ENCODE measurements at regions not wholly inside any gene's neighbourhood (a gene's known extent, or its start where the extent isn't known, plus 50 kb on each side); places are given as distances from the start of the nearest gene placed in this dataset.

- Histone ChIP-seq H3K9me3 (ENCODE audit: severe bottlenecking) (no peaks in the 10 kb centered on the region), H3K4me1 (ENCODE audit: insufficient read depth, poor library complexity, severe bottlenecking) (no peaks in the 10 kb centered on the region), H3K27me3 (ENCODE audit: insufficient read depth, poor library complexity, severe bottlenecking) (no peaks in the 10 kb centered on the region), H3K36me3 (ENCODE audit: low read depth) (no peaks in the 10 kb centered on the region), H3K27ac (ENCODE audit: poor library complexity, severe bottlenecking) (no peak overlapping the region), H3K4me3 (ENCODE audit: severe bottlenecking) (no peak overlapping the region)
- ATAC-seq (ENCODE audit: low read depth) = no peak
- DNase-seq (ENCODE audit: low spot score) = no peak
- no peak for TF ChIP-seq CTCF (IDR thresholded peaks at IDR 0.05; ENCODE audit: poor library complexity, severe bottlenecking)
These were observed 79.2 kb upstream of the MDM1 start for GRCh38 chr12:68411371-68411770.

GRCh38 chr12:68414988-68415387 lies 82.8 kb upstream of the MDM1 start:
- Histone ChIP-seq H3K9me3 (ENCODE audit: severe bottlenecking) (no peaks in the 10 kb centered on the region), H3K27me3 (ENCODE audit: insufficient read depth, poor library complexity, severe bottlenecking) (no peaks in the 10 kb centered on the region), H3K4me3 (ENCODE audit: severe bottlenecking) (no peak overlapping the region), H3K36me3 (ENCODE audit: low read depth) (no peaks in the 10 kb centered on the region), H3K27ac (ENCODE audit: poor library complexity, severe bottlenecking) (no peak overlapping the region), H3K4me1 (ENCODE audit: insufficient read depth, poor library complexity, severe bottlenecking) (no peaks in the 10 kb centered on the region)
- no peak for ATAC-seq (ENCODE audit: low read depth)
- no peak for DNase-seq (ENCODE audit: low spot score)
- TF ChIP-seq CTCF (IDR thresholded peaks at IDR 0.05; ENCODE audit: poor library complexity, severe bottlenecking) = no peak

- ATAC-seq (ENCODE audit: low read depth) = no peak
These were observed 84.2 kb upstream of the MDM1 start for GRCh38 chr12:68416350-68416749.

GRCh38 chr12:68416826-68417225 lies 84.7 kb upstream of the MDM1 start:
- Histone ChIP-seq H3K27ac (ENCODE audit: poor library complexity, severe bottlenecking) (no peak overlapping the region), H3K4me1 (ENCODE audit: insufficient read depth, poor library complexity, severe bottlenecking) (no peaks in the 10 kb centered on the region), H3K4me3 (ENCODE audit: severe bottlenecking) (no peak overlapping the region), H3K27me3 (ENCODE audit: insufficient read depth, poor library complexity, severe bottlenecking) (no peaks in the 10 kb centered on the region), H3K36me3 (ENCODE audit: low read depth) (no peaks in the 10 kb centered on the region), H3K9me3 (ENCODE audit: severe bottlenecking) (no peaks in the 10 kb centered on the region)
- DNase-seq (ENCODE audit: low spot score) (no peak), ATAC-seq (ENCODE audit: low read depth) (no peak)
- no peak for TF ChIP-seq CTCF (IDR thresholded peaks at IDR 0.05; ENCODE audit: poor library complexity, severe bottlenecking)

More at GRCh38 chr12:68416350-68416749, 84.2 kb upstream of the MDM1 start:
- Histone ChIP-seq H3K27ac (ENCODE audit: poor library complexity, severe bottlenecking) (no peak overlapping the region), H3K36me3 (ENCODE audit: low read depth) (no peaks in the 10 kb centered on the region), H3K4me3 (ENCODE audit: severe bottlenecking) (no peak overlapping the region), H3K4me1 (ENCODE audit: insufficient read depth, poor library complexity, severe bottlenecking) (no peaks in the 10 kb centered on the region), H3K9me3 (ENCODE audit: severe bottlenecking) (no peaks in the 10 kb centered on the region), H3K27me3 (ENCODE audit: insufficient read depth, poor library complexity, severe bottlenecking) (no peaks in the 10 kb centered on the region)
- no peak for TF ChIP-seq CTCF (IDR thresholded peaks at IDR 0.05; ENCODE audit: poor library complexity, severe bottlenecking)
- DNase-seq (ENCODE audit: low spot score) = no peak

GRCh38 chr12:68418137-68418460 lies 85.9 kb upstream of the MDM1 start:
- H3K36me3 ChIP-seq (ENCODE audit: low read depth) = no peaks in the 10 kb centered on the region
- no peaks in the 10 kb centered on the region for H3K9me3 ChIP-seq (ENCODE audit: severe bottlenecking)
- H3K27me3 ChIP-seq (ENCODE audit: insufficient read depth, poor library complexity, severe bottlenecking) = no peaks in the 10 kb centered on the region
- no peak for TF ChIP-seq CTCF (IDR thresholded peaks at IDR 0.05; ENCODE audit: poor library complexity, severe bottlenecking)
- no peak overlapping the region for H3K4me3 ChIP-seq (ENCODE audit: severe bottlenecking)
- DNase-seq (ENCODE audit: low spot score) (no peak), ATAC-seq (ENCODE audit: low read depth) (no peak)
- H3K27ac ChIP-seq (ENCODE audit: poor library complexity, severe bottlenecking) = no peak overlapping the region
- no peaks in the 10 kb centered on the region for H3K4me1 ChIP-seq (ENCODE audit: insufficient read depth, poor library complexity, severe bottlenecking)

Data from RWPE2 (cell line).